IPS DF 6.9 (cell line): ENCODE measurements at regions not wholly inside any gene's neighbourhood (a gene's known extent, or its start where the extent isn't known, plus 50 kb on each side); places are given as distances from the start of the nearest gene placed in this dataset.

Source experiments
- DNase-seq: peaks from one replicate; pipeline ENCODE4 v3.0.0-alpha.2; 2013; ENCODE audit warnings: low read depth, low spot score
- H3K27ac ChIP-seq: one replicate; pipeline ENCODE4 v1.5.1; 2013; ENCODE audit warnings: low read length, control low read depth
- H3K27me3 ChIP-seq: 2 replicates; pipeline ENCODE4 v1.6.1; 2013; ENCODE audit warnings: mild to moderate bottlenecking, low read length; ENCODE audit not compliant: control insufficient read depth, insufficient read depth
- H3K36me3 ChIP-seq: 2 replicates; pipeline ENCODE4 v1.6.1; 2013; ENCODE audit warnings: low read length; ENCODE audit not compliant: control insufficient read depth, insufficient read depth
- H3K4me1 ChIP-seq: 2 replicates; pipeline ENCODE4 v1.6.1; 2013; ENCODE audit warnings: low read length; ENCODE audit not compliant: control insufficient read depth, insufficient read depth
- H3K4me3 ChIP-seq: 2 replicates; pipeline ENCODE4 v1.5.1; 2013; ENCODE audit warnings: mild to moderate bottlenecking, low read length
- H3K9me3 ChIP-seq: 2 replicates; pipeline ENCODE4 v1.6.1; 2013; ENCODE audit warnings: low read length, inconsistent platforms; ENCODE audit not compliant: control insufficient read depth, insufficient read depth
- WGBS: extraction: QIAGEN DNeasy Blood & Tissue Kit; methylation state at CpG from one replicate; pipeline ENCODE4 v1.1.7; 2013; ENCODE audit warnings: mixed read lengths, missing lambda C conversion rate; ENCODE audit not compliant: insufficient read length, insufficient coverage; 5-methylcytosine and 5-hydroxymethylcytosine counted together

DNA sequence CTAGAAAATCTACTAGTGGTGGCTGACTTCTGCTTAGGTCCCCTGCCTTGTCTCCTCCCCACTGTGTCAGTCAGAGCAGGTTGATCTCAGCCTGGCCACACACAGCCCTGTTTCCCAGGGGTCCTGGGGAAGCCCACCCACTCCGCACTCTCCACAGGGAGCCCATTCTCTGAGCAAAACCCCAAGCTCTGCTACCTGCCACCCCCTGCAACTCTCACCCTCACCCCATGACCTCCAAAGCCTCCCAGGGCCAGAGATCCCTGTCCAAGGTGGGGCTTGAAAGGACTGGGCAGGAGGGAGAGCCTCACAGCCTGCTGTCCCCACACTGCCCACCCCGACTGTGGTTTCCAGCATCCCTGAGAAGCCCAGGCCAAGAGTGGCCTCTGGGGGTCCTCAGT lies 58.8 kb upstream of the ZNF536 start:
- no peak for DNase-seq
- H3K4me1 ChIP-seq: no peaks in the 10 kb centered on the region
- H3K4me3 ChIP-seq: no peak overlapping the region
- WGBS: no CpG with 5 or more reads among the region's 2 CpGs
- no peak overlapping the region for H3K27ac ChIP-seq
- H3K9me3 ChIP-seq: no peaks in the 10 kb centered on the region
- no peaks in the 10 kb centered on the region for H3K27me3 ChIP-seq
- no peaks in the 10 kb centered on the region for H3K36me3 ChIP-seq

DNA sequence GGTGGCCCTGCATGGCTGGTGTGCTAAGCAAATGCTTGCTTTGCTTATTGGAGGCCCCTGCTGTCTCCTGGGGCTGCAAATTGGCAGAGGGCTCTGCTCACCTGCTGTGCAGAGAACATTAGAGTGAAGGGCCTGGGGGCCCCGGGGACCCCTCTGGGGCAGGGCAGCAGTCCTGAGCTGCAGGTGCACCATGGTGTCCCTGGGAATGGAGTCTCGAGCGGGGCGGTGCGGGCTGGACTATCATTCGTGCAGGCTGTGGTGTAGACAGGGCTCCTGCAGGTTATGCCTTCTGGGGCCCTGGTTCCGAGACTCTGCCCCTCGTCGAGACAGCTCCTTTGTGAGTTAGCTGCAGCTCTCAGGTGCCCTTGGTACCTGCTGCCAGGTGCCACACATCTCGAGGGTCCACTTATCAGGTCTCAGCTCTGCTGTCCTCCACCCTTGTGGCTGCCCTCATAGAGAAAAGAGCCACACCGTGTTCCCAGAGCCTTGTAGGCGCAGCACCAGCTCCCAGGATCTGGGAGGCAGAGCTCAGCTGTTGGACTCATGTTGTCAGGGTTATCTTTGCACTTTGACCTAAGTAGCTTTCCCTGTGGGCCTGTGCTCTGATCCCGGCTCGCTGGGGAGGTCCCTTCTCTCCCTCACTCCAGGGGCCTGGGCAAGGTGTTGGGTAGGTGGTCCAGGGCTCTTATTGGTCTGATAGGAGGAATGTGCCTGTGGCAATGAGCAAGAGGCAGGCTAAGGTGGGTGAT lies 58.0 kb upstream of the ZNF536 start:
- H3K36me3 ChIP-seq: no peaks in the 10 kb centered on the region
- WGBS: no CpG with 5 or more reads among the region's 14 CpGs

GRCh38 chr19:30314805-30315155 lies 57.4 kb upstream of the ZNF536 start:
- DNase-seq: no peak
- no peaks in the 10 kb centered on the region for H3K4me1 ChIP-seq
- no peaks in the 10 kb centered on the region for H3K9me3 ChIP-seq
- no peak overlapping the region for H3K27ac ChIP-seq
- WGBS: no CpG with 5 or more reads among the region's 5 CpGs
- no peak overlapping the region for H3K4me3 ChIP-seq
- H3K36me3 ChIP-seq: no peaks in the 10 kb centered on the region
- H3K27me3 ChIP-seq: no peaks in the 10 kb centered on the region

More for the DNA sequence above, 58.0 kb upstream of the ZNF536 start:
- Histone ChIP-seq H3K27me3 (no peaks in the 10 kb centered on the region), H3K4me3 (no peak overlapping the region), H3K27ac (no peak overlapping the region), H3K4me1 (no peaks in the 10 kb centered on the region), H3K9me3 (no peaks in the 10 kb centered on the region)
- DNase-seq: no peak

GRCh38 chr19:30315159-30315558 lies 57.0 kb upstream of the ZNF536 start:
- no peak overlapping the region for H3K27ac ChIP-seq
- DNase-seq: no peak
- no peaks in the 10 kb centered on the region for H3K36me3 ChIP-seq
- no peaks in the 10 kb centered on the region for H3K9me3 ChIP-seq
- H3K4me1 ChIP-seq: no peaks in the 10 kb centered on the region
- no peaks in the 10 kb centered on the region for H3K27me3 ChIP-seq
- no CpG with 5 or more reads among the region's 2 CpGs for WGBS
- no peak overlapping the region for H3K4me3 ChIP-seq

- Histone ChIP-seq H3K9me3 (no peaks in the 10 kb centered on the region), H3K36me3 (no peaks in the 10 kb centered on the region), H3K27ac (no peak overlapping the region), H3K4me1 (no peaks in the 10 kb centered on the region), H3K4me3 (no peak overlapping the region), H3K27me3 (no peaks in the 10 kb centered on the region)
- WGBS: no CpG with 5 or more reads among the region's 4 CpGs
- no peak for DNase-seq
Measured at GRCh38 chr19:30316000-30316491, 56.1 kb upstream of the ZNF536 start.

GRCh38 chr19:30316560-30317106 lies 55.6 kb upstream of the ZNF536 start:
- no peaks in the 10 kb centered on the region for H3K27me3 ChIP-seq
- no peaks in the 10 kb centered on the region for H3K9me3 ChIP-seq
- no peak overlapping the region for H3K4me3 ChIP-seq
- H3K36me3 ChIP-seq: no peaks in the 10 kb centered on the region
- H3K4me1 ChIP-seq: no peaks in the 10 kb centered on the region
- no CpG with 5 or more reads among the region's 6 CpGs for WGBS
- DNase-seq: no peak
- H3K27ac ChIP-seq: no peak overlapping the region

DNA sequence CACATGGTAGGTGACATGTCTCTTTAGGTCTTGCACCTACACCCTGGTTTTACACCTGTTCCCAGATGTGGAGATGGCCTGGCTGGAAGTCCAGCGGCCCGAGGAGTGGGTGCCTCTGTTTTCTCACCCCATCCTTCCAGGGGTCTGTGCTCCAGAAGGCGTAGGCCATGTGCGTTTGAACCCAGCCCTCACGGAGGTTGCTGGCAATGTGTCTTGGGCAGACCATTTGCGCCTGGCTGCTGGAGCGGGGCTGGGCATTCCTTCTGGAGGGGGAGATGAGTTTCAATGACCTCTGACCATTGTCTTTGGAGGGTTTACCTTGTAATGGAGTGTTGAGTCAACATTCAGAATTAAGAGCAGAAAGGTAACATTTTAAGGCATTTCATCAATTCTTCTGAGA lies 54.8 kb upstream of the ZNF536 start:
- Histone ChIP-seq H3K4me3 (no peak overlapping the region), H3K27me3 (no peaks in the 10 kb centered on the region), H3K4me1 (no peaks in the 10 kb centered on the region), H3K9me3 (no peaks in the 10 kb centered on the region), H3K27ac (no peak overlapping the region), H3K36me3 (no peaks in the 10 kb centered on the region)
- WGBS: no CpG with 5 or more reads among the region's 7 CpGs
- DNase-seq: no peak

DNA sequence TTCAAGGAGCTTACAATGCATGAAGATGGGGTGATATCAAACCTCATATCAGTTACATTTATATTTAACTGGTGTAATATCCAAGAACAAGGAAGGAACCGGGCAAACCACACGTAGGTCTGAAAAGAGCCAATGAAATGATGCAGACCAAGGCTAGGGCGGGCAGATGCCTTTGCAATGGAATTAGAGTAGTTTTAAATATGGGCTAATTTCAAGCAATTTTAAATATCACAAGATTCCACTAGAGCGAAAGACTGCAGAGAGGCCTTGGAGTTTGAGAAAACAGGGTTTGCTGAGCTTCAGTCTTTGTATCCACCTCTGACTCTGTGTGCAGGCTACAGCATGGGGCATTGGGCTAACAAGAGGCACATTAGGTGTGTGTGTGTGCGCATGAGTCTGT lies 53.9 kb upstream of the ZNF536 start:
- Histone ChIP-seq H3K4me1 (no peaks in the 10 kb centered on the region), H3K27ac (no peak overlapping the region), H3K4me3 (no peak overlapping the region), H3K36me3 (no peaks in the 10 kb centered on the region), H3K27me3 (no peaks in the 10 kb centered on the region), H3K9me3 (no peaks in the 10 kb centered on the region)
- DNase-seq: no peak
- WGBS: no CpG with 5 or more reads among the region's 5 CpGs

DNA sequence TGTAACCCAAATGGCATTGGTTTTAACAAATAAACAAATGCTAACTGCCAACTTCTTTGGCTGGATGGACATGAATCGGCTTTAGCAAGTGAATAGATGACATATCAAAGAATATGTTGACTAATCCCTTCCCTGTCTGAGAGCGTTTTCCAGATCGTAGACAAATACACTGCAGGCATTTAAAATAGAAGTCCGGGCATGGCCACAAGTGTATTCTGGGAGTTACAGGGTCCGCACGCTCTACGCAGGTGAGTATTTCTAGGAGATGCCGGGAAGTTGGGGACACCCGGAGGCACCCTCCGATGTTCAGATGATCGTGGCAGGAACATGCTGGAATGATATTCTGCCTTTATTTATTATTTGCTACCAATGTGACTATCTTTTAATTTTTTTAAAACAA lies 53.2 kb upstream of the ZNF536 start:
- Histone ChIP-seq H3K4me1 (no peaks in the 10 kb centered on the region), H3K9me3 (no peaks in the 10 kb centered on the region), H3K4me3 (no peak overlapping the region), H3K27me3 (no peaks in the 10 kb centered on the region), H3K27ac (no peak overlapping the region), H3K36me3 (no peaks in the 10 kb centered on the region)
- no CpG with 5 or more reads among the region's 11 CpGs for WGBS
- no peak for DNase-seq

- Histone ChIP-seq H3K36me3 (no peaks in the 10 kb centered on the region), H3K27ac (no peak overlapping the region), H3K4me1 (no peaks in the 10 kb centered on the region), H3K27me3 (no peaks in the 10 kb centered on the region), H3K9me3 (no peaks in the 10 kb centered on the region), H3K4me3 (no peak overlapping the region)
- no peak for DNase-seq
- WGBS: no CpG with 5 or more reads among the region's 2 CpGs
Measured at GRCh38 chr19:30319411-30319810, 52.8 kb upstream of the ZNF536 start.

DNA sequence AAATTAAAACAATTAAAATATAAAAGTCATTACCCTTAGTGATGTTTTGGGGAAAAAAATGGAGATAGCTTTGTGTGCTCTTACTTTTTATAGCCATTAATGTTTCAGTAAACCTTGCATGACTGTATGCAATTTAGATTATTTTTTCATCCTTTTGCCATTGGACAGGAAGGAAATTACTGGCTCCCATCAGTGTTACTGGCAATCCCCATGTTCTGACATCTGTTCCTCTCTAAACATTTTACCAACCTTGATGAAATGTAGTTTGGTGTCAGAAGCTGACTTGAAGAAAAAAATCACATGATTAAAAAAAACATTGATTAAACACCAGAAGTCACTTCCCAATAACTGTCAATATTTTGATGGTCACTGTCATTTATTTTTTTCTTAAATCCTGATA lies 52.3 kb upstream of the ZNF536 start:
- H3K27ac ChIP-seq: no peak overlapping the region
- H3K27me3 ChIP-seq: no peaks in the 10 kb centered on the region

More for the DNA sequence above, 52.3 kb upstream of the ZNF536 start:
- no peak for DNase-seq
- Histone ChIP-seq H3K9me3 (no peaks in the 10 kb centered on the region), H3K4me1 (no peaks in the 10 kb centered on the region), H3K36me3 (no peaks in the 10 kb centered on the region), H3K4me3 (no peak overlapping the region)
